SHP77 (cell line): ENCODE measurements at regions not wholly inside any gene's neighbourhood (a gene's known extent, or its start where the extent isn't known, plus 50 kb on each side); places are given as distances from the start of the nearest gene placed in this dataset.
"Not testable (repeated sequence)": the region's sequence is repeated elsewhere in the genome, so short reads cannot be mapped to it uniquely, and the experiment has no call there.

Experiments used
- DNase-seq, 2 experiments: peaks; one replicate each; lab custom pipeline; 2025; lab: John Stamatoyannopoulos, UW

DNA sequence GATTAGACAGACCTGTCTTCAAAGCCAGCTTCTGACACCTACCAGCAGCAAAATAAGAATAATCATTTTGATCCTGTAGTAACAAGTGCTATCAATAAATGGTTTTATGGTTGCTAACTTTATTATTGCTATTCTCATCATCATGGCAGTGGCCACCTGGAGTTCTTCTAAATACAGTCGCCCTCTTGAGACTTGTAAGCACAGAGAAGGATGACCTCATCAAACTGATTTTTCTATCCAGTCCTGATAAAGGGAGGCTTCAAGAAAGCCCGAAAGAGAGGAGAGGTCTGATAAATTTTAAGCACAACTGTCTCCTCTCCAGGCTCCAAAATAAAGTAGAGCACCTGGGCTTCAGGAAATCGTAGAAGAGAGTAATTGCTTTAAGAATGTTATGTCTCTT, 286.4 kb downstream of the USP46 start:
- DNase-seq, result no peak

DNA sequence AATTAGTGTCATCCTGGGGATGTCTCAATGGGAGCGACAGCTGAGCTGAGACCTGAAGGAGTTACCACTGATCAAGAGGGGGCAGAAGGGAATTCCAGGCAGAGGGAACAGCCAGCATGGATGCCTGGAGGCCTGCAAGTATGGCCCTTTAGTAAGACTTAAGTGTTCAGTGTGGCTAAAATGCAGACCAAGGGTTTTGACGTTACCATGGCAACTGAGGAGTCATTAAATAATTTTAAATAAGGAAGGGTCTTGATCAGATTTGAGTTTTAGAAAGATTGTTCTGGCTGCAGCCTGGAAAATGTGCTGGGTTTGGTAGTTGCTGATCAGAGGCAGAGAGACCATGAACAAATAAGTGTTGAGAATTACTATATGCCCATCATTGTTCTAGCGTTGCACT, 285.5 kb downstream of the USP46 start:
- no peak for DNase-seq

DNA sequence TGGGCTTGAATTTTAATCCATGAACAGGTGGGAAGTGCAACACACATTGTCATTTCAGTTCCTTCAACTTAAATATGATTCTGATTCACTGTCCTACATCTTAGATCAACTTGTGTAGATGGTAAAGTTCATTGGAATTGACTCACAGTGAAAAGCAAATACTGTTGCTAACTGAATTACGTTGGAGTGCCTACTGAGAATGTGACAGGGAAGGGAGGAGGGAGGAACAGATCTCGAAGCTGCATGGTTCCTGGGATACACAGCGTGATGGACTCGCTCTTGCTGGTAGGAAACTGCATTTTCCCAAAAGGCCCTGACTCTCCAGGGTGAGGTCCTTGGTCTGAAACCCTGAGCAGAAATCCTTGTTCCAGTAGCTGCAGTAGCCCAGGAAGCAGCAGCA, 284.2 kb downstream of the USP46 start:
- DNase-seq, result no peak

DNA sequence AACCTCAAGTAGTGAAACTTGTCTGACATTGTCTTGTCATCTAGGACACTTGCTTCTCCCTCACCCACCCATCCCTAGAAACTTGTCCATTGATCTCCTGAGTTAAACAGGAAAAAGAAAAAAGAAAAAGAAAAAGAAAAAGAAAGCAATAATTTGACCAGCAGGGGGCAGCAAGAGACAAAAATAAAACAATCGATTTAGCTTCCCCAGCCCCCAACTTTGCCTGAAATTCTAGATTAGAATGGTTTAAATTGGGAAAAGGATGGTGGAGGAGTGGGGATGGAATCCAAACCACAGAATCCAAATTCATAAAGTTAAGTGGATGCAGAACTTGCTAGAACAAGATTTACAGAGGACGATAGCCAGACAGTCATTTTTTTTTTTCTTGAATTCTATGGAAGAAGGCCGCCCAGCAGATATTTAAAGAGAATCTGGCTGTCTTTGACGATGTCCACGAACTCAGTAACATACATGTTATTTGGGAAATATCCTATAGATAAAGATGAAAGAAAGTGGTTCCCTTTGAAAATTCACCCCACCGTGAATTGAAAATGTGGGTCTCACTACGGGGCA, 282.9 kb downstream of the USP46 start:
- DNase-seq, result peak; percentile 57 to 60

DNA sequence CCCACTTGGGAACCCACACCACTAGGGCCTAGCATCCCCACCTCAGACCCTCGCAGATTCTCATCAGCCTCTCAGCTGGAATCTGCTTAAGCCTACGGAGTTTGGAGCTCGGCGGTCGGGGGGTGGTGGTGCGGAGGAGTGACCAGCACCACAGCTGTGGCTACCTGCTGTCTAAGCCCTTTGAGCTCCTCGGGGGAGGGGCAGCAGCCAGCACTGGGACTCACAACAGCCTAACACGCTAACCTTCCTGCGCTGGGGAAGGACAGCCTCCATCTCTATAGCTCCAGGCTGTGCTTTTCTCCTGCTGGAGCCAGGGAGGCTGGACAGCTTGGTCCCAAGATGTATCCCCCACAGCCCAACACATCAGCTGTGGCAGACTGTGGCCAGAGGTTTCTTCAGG, 281.5 kb downstream of the USP46 start:
- DNase-seq, result no peak

DNA sequence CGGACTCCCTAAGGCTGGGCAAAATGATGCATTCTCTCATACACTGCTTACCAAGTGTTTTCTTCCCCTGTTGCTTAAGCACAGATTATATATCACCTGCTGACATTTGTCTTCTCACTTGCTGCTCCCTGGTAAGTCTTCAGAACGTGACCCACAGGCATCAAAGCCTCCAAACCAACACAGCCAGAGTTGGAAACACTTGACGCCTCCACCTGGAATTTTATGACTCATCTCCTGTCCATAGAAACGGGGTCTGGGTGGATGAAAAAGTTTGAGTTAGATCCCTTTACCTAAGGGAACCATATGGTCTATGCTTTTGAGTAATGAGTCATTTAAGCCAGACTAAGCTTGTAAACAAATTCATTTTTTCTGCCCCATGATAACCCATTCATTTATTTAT, 251.6 kb downstream of the USP46 start:
- no peak for DNase-seq

DNA sequence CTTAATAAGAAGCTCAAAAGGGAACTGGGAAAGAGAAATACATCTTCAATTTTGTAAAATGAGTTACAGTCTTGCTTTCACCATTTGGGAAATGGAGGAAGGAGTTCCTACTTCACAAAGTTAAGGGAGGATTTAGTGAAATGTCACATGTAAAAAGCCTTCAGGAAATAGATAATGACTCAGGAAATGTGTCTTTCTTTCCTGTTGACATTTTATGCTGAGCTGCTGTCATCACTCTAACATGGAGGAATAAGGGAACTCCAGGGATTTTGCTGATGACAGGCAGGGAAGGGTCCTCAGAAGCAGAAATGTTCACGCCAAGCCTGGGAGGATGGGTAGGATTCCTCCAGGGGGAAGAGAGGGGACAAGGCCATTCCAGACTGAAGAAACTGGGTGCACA, 251.1 kb downstream of the USP46 start:
- no peak for DNase-seq

DNA sequence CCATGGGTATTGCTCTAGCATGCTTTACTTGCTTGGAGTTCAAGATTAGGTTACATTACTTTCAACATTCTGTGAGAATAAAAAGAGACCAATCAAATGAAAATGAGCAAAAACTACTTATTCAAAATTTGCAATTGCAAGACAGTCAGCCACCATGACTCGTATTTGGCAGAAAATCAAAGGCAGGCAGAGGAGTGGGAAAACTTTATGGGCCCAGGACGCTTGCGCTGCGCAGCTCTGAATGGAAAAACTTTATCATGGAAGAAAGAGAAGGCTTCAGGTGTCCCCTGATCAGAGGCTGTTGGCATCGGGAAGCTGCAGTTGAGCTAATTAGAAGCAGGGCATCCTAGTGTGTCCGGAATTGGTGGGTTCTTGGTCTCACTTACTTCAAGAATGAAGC, 250.6 kb downstream of the USP46 start:
- DNase-seq, result no peak

DNA sequence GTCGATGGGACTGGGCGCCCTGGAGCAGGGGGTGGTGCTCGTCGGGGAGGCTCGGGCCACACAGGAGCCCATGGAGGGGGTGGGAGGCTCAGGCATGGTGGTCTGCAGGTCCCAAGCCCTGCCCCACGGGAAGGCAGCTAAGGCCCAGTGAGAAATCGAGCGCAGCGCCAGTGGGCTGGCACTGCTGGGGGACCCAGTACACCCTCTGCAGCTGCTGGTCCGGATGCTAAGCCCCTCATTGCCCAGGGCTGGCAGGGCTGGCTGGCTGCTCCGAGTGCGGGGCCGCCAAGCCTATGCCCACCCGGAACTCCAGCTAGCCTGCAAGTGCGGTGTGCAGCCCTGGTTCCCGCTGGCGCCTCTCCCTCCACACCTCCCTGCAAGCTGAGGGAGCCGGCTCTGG, 249.3 kb downstream of the USP46 start:
- DNase-seq, result not testable (repeated sequence)

DNA sequence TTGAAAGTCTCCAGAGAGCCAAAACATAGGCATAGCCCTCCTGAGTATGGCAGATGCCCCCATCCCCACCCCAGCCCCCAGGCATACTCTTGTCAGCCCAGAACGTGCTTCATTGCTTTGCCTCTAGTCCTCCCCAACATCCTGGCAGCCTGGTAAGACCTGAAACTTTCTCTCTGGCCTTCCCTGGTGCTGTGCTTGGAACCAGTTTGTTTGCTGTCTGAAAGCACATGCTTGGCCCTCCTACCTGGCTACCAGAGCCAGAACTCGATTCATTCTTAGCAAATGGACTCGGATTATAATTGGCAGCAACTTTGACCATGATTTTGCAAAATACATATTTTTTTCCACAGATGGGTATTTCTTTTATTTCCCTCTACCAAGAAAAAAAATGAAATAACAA, 248.1 kb downstream of the USP46 start:
- no peak for DNase-seq

DNA sequence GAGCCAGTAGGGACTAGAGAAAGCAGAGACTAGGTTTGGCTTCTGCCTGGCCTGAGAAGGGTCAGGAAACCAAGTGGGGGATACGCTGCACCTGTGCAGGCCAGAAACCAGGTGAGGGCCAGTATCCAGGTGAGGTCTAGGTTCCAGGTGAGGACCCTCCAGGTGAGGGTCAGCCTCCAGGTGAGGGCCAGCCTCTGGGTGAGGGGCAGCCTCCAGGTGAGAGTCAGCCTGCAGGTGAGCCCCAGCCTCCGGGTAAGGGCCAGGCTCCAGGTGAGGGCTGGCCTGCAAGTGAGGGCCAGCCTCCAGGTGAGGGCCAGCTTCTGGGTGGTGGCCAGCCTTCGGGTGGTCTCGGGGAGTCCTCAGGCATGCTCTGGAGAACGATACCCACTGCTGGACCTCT, 238.8 kb downstream of the USP46 start:
- DNase-seq, result no peak

DNA sequence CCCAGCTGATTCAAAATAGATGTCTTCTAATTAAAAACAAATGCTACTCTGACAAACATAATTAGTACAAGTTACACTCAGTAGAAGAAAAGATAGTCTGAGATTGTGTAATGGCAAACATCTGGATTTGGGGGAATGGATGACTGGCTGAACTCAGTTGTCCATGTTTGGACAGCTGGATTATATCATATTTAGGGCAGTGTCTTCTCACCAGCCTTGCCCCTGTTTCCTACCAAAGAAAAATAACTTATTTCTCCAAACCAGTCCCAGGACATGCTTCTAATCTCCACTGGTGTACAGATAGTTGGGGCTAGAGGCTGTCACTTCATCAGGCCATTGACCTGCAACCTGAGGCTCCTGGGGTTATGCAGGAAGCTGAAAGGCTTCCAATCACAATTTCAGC, 237.3 kb downstream of the USP46 start:
- DNase-seq, result no peak

DNA sequence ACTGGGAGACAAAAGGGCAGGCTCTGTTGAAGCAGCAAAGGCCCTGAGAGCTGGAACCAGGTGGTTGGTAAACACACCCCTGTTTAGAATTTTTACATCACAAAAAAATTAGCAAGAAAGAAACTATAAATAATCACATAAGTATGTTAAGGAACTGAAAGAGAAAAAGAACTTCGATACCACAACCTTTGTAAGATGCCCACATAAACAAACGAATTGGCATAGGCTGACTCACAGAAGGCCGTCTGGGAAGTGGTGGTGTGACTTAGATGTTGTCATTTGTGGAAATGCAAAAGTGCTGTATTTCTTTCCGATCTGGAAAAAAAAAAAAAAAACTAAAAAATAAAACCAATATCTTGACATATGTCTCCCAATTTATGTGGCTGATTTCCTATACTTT, 235.1 kb downstream of the USP46 start:
- DNase-seq, result no peak

DNA sequence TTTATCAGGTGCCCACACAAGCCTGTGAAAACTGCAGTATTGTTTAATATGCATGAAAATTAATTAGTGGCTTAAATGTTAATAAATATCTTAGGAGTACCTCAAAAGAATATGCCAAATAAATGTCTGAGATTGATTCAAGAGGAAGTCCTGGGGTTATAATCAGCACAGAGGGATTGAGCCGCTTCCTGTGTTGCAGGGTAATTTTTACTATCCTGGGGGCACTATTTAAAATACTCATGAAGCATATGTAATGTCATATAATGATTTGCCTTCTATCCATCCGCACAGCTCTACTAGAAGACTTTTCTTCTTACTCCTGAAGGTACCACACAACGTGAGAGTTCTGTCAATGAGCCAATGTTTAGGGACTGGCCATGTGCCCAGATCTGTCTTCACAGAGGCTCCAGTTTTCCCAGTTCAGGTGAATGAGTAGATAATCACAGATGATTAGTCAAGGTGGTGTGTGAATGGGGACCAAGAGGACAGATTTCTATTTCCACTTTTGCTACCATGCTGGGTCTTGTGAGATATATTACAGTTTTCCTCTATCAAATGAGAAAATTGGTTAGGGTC, 233.3 kb downstream of the USP46 start:
- peak in 1 of 2 experiments; percentile 15 for DNase-seq

DNA sequence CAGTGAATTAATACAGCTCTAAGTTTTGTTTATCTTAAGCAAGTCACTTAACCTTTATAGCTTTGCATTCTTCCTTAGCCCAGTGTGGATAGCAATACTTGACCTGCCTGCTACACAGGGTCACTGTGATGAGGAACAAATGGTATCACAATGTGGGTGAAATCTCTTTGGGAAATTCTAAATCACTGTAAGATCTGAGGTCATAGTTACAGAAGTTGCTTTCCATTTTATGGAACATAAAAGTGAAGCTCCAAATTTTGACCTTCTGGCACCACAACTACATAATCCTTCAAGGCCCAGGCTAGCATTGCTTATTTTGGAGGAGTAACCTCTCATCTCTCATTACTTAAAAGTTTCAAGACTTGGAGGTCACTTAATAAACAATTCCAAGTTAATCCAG, 227.7 kb downstream of the USP46 start:
- no peak for DNase-seq

DNA sequence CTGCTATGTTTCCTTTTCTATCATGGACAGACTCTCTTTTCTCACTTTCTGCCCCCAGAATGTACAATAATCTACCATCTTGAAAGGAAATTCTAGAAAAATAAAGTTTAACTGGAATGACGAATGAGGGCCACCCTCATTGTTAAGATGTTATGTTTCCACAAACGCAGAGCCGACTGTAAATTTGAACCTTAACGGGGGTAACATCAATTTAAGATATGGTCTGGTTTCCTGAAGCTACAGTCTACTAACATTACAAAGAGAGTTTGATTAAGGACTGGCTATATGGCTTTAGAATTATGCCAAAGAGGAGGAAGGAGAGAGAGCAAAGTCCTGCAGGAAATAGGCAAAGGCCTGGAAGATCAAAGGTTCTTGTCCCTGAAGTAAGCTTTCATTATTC, 227.2 kb downstream of the USP46 start:
- DNase-seq, result no peak

DNA sequence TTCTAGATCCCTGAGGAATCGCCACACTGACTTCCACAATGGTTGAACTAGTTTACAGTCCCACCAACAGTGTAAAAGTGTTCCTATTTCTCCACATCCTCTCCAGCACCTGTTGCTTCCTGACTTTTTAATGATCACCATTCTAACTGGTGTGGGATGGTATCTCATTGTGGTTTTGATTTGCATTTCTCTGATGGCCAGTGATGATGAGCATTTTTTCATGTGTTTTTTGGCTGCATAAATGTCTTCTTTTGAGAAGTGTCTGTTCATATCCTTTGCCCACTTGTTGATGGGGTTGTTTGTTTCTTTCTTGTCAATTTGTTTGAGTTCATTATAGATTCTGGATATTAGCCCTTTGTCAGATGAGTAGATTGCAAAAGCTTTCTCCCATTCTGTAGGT, 216.6 kb downstream of the USP46 start:
- not testable (repeated sequence) for DNase-seq

DNA sequence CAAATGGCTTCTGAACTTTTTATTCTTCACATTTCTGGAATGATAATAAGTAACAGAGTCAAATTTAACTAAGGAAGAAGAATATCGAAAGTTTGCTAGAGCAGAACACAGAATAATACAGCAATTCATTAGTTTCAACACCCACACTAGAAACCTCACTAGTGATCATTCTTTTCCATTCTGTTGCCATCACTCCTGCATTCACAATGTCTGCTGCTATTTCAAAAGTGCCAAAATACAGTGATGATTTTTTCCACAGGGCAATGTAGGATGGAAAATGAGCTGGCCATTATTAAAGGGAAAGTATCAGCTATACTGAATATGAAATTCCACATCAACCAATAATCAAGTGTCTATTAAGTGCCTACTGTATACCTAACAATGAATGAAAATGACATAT, 186.7 kb downstream of the USP46 start:
- DNase-seq, result no peak

DNA sequence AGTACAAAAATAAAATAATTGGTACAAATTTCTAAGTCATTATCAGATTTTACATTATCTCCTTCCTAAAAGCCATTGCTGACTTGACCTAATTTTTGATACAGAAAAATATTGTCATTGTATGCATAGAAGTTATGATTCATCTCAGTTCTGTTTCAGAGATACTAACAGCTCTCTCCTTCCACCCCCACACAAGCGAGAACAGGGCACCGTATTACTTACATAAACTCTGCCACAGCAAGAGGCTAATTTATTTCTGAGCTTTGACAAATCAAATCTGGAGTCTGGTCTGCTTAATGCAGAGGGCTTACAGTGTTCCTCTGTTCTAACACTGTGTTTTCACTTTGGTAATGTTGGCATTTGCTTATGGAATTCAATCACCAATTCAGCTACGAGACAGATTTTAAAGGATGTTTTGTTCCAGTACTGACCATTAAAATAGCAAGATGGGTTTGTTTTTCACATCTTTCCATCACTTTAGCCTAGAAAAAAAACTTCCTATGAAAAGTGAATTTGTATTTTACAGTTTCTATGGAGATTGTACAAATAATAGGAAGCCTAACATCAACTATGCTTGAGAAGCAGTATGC, 181.8 kb downstream of the USP46 start:
- DNase-seq, result no peak

DNA sequence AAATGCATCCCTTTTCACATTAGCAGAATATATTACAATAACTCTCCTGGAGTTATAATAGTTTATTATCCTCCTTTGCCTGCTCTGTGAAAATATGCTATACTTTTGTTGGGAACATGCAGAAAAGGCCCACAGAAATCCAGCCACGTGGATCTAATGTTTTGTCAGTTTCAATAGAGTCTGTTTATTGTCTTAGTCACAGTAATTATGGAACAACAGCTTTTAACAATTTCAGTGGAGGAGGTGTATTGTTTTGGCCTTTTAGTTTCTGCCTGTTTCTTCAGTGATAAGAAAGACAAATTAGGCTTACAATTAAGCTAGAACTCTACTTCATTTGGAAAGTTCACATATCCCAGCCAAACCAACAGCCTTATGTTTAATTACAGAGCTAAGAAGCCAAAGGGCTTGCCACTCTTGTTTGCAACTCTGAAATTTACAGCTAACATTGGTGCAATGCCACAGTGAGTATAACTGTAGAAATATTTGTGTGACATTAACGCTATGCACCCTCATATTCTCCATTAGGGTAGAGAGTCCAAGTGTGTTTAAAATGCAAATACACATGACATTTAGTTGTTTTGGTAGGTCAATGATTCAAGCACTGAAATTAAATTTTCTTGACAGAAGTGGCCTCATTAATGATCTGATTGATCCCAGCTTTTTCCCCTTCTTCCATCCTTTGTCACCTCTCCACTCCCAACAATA, 175.8 kb downstream of the USP46 start:
- no peak for DNase-seq

DNA sequence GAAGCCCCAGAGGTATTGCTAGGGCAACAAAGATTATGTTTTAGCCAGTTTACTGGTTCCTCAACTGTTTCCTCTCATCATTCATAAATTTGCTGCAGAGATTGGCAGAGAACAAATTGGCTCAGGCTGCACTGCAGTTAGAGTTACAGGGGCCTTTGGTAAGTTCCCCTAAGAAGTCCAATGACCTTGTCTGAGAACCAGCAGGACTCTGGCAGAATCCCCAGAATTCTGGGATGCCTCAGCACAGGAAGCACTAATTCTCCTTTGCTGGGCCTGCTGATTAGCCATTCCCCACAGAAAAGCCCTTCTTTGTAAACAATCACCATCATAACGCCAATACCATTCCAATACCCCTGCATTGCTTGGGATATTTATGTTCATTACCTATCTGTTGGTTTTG, 151.3 kb downstream of the USP46 start:
- no peak for DNase-seq

DNA sequence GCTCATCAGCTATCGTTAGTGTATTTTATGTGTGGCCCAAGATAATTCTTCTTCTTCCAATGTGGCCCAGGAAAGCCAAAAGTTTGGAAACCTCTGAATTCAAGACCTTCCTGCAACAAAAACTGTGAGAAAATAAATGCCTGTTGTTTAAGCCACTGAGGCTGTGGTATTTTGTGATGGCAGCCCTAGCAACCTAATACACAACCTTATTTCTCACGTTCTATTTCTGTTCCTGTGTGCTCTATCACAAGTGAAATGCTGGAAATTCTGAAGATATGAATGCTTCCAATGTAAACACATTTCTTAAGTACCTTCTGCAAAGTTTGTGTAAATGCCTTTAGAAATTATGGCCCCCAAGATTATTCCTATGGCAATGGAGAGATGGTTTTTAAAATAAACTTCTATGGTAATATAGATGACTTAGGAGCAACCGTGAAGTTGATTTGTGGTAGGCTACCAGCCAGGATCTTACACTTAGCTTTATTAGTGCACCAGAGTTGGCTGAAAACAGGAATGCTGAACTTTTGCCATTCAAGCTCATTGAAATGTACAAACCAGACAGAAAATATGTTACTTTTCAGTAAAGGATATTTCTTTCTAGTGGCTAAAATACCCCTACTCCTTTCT, 148.0 kb downstream of the USP46 start:
- no peak for DNase-seq

DNA sequence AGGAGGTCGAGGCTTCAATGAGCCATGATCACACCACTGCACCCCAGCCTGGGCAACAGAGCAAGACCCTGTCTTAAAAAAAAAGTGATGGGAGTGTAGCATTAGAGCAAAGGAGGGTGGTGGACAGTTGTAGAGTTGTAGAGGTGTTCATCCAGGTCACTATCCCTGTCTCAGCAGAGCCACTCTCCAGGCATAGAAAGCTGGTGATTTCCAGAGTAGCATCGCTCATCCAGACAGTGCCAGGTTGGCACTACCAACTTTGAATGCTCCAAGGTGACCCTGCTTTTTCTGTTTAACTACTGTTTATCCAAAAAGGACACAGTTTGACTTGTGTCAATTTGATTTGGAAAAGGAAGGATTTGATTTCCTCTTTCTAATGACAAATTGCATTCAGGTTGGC, 147.3 kb downstream of the USP46 start:
- DNase-seq, result no peak
